SK-N-SH treated with all-trans-retinoic acid at 6 μM for 48 hours (cell line): ENCODE measurements at regions not wholly inside any gene's neighbourhood (a gene's known extent, or its start where the extent isn't known, plus 50 kb on each side); places are given as distances from the start of the nearest gene placed in this dataset.

Experiments used
- ATAC-seq: fragments of 200-7000 bp; cut with Tn5 transposase; 3 replicates; pipeline ENCODE4 v1.9.1; 2020; ENCODE audit warnings: mild to moderate bottlenecking, moderate library complexity
- ARNTL ChIP-seq: fragments of 450-650 bp; formaldehyde crosslinking; IDR thresholded peaks from 2 replicates; pipeline ENCODE4 v1.5.0; 2020; ENCODE audit warnings: low read depth, mild to moderate bottlenecking, moderate library complexity, borderline replicate concordance
- CREB5 ChIP-seq: fragments of 250-450 bp; sonication (Bioruptor Pico); IDR thresholded peaks from 2 replicates; pipeline ENCODE4 v1.5.1; 2020; ENCODE audit warnings: low read depth, mild to moderate bottlenecking, moderate library complexity
- CSDC2 ChIP-seq: fragments of 250-450 bp; sonication (Bioruptor Pico); IDR thresholded peaks from 2 replicates; pipeline ENCODE4 v1.5.0; 2020; ENCODE audit warnings: mild to moderate bottlenecking, moderate library complexity
- CSRNP3 ChIP-seq: fragments of 250-450 bp; sonication (Bioruptor Pico); IDR thresholded peaks from 2 replicates; pipeline ENCODE4 v1.5.1; 2021; ENCODE audit warnings: mild to moderate bottlenecking, moderate library complexity
- ESRRG ChIP-seq: fragments of 250-450 bp; sonication (Bioruptor Pico); IDR thresholded peaks from 2 replicates; pipeline ENCODE4 v1.6.1; 2021; ENCODE audit warnings: mild to moderate bottlenecking
- GLIS3 ChIP-seq: fragments of 250-450 bp; sonication (Bioruptor Pico); IDR thresholded peaks from 2 replicates; pipeline ENCODE4 v1.5.0; 2020; ENCODE audit warnings: mild to moderate bottlenecking, moderate library complexity
- ISL1 ChIP-seq: fragments of 250-450 bp; sonication (Bioruptor Pico); IDR thresholded peaks from 2 replicates; pipeline ENCODE4 v2.1.2; 2022; ENCODE audit warnings: mild to moderate bottlenecking, moderate library complexity
- OSR1 ChIP-seq: fragments of 250-450 bp; sonication (Bioruptor Pico); IDR thresholded peaks from 2 replicates; pipeline ENCODE4 v1.8.0; 2022; ENCODE audit warnings: moderate library complexity, mild to moderate bottlenecking, inconsistent platforms
- PATZ1 ChIP-seq: fragments of 250-450 bp; sonication (Bioruptor Pico); IDR thresholded peaks from 2 replicates; pipeline ENCODE4 v1.8.0; 2020; ENCODE audit warnings: mild to moderate bottlenecking, moderate library complexity, borderline replicate concordance
- POU6F1 ChIP-seq: fragments of 250-450 bp; sonication (Bioruptor Pico); IDR thresholded peaks from 2 replicates; pipeline ENCODE4 v1.8.0; 2021; ENCODE audit warnings: low read depth, mild to moderate bottlenecking, moderate library complexity, borderline replicate concordance
- PPARA ChIP-seq: fragments of 250-450 bp; sonication (Bioruptor Pico); IDR thresholded peaks from 2 replicates; pipeline ENCODE4 v1.5.0; 2020; ENCODE audit warnings: mild to moderate bottlenecking, borderline replicate concordance
- RARB ChIP-seq: fragments of 250-450 bp; sonication (Bioruptor Pico); IDR thresholded peaks from 2 replicates; pipeline ENCODE4 v1.8.0; 2021; ENCODE audit warnings: mild to moderate bottlenecking, moderate library complexity
- SNAI2 ChIP-seq: fragments of 250-450 bp; sonication (Bioruptor Pico); IDR thresholded peaks from 2 replicates; pipeline ENCODE4 v1.5.0; 2020; ENCODE audit warnings: mild to moderate bottlenecking, moderate library complexity
- TCF4 ChIP-seq: fragments of 250-450 bp; sonication (Bioruptor Pico); IDR thresholded peaks from 2 replicates; pipeline ENCODE4 v1.8.0; 2021; ENCODE audit warnings: mild to moderate bottlenecking, moderate library complexity, borderline replicate concordance
- TOX ChIP-seq: fragments of 250-450 bp; sonication (Bioruptor Pico); IDR thresholded peaks from 2 replicates; pipeline ENCODE4 v1.8.0; 2021; ENCODE audit warnings: mild to moderate bottlenecking, moderate library complexity, borderline replicate concordance
- TSHZ2 ChIP-seq: fragments of 250-450 bp; sonication (Bioruptor Pico); IDR thresholded peaks from 2 replicates; pipeline ENCODE4 v1.5.0; 2020; ENCODE audit warnings: mild to moderate bottlenecking, moderate library complexity
- ZC3H10 ChIP-seq: fragments of 250-450 bp; sonication (Bioruptor Pico); IDR thresholded peaks from 2 replicates; pipeline ENCODE4 v1.5.1; 2021; ENCODE audit warnings: mild to moderate bottlenecking, moderate library complexity
- ZFP3 ChIP-seq: fragments of 250-450 bp; sonication (Bioruptor Pico); IDR thresholded peaks from 2 replicates; pipeline ENCODE4 v1.5.0; 2020; ENCODE audit warnings: mild to moderate bottlenecking, moderate library complexity
- ZFP30 ChIP-seq: fragments of 450-650 bp; formaldehyde crosslinking; IDR thresholded peaks from 2 replicates; pipeline ENCODE4 v1.5.0; 2022; ENCODE audit warnings: mild to moderate bottlenecking, moderate library complexity
- ZNF565 ChIP-seq: fragments of 450-650 bp; formaldehyde crosslinking; conservative IDR thresholded peaks from 2 replicates; pipeline ENCODE4 v1.5.0; 2020; ENCODE audit warnings: low read depth, mild to moderate bottlenecking, moderate library complexity
- ZNF70 ChIP-seq: fragments of 450-650 bp; formaldehyde crosslinking; IDR thresholded peaks from 2 replicates; pipeline ENCODE4 v1.5.0; 2020; ENCODE audit warnings: mild to moderate bottlenecking, moderate library complexity
- ZNF8 ChIP-seq: fragments of 450-650 bp; formaldehyde crosslinking; IDR thresholded peaks from 2 replicates; pipeline ENCODE4 v1.5.0; 2020; ENCODE audit warnings: mild to moderate bottlenecking, moderate library complexity

- TF ChIP-seq CSDC2 (CRISPR knock-in tag) (no peak), ZFP30 (no peak), TSHZ2 (CRISPR knock-in tag) (peak; percentile 86), ZC3H10 (no peak), GLIS3 (0 out of 2 replicates have a peak, but pooled peaks have one; percentile 34), TCF4 (CRISPR knock-in tag) (peak; percentile 49), ZNF565 (0 out of 2 replicates have a peak, but pooled peaks have one; percentile 3), ISL1 (CRISPR knock-in tag) (peak; percentile 88)
- peak; percentile 53; the same call in 2 of the 3 replicates for ATAC-seq
Measured at GRCh38 chr2:204012072-204012653, 75.6 kb downstream of the ICOS start.

GRCh38 chr2:204015118-204015843 lies 78.7 kb downstream of the ICOS start:
- TF ChIP-seq OSR1 (CRISPR knock-in tag) (no peak), ARNTL (no peak), CSRNP3 (CRISPR knock-in tag) (no peak), GLIS3 (no peak), ESRRG (CRISPR knock-in tag) (no peak), POU6F1 (no peak), ZNF70 (CRISPR knock-in tag) (no peak)
- TF ChIP-seq, all 23 proteins: peak for 0
- no peak for ATAC-seq

GRCh38 chr2:204018717-204019116 lies 82.2 kb downstream of the ICOS start:
- TF ChIP-seq ZC3H10: no peak
- no peak for TF ChIP-seq ARNTL
- TF ChIP-seq ISL1 (CRISPR knock-in tag): no peak
- TF ChIP-seq ZNF8 (CRISPR knock-in tag): no peak
- no peak for TF ChIP-seq SNAI2 (CRISPR knock-in tag)
- no peak for TF ChIP-seq PATZ1 (CRISPR knock-in tag)
- TF ChIP-seq RARB: no peak
- ATAC-seq: no peak

- ATAC-seq: no peak
- TF ChIP-seq ZFP30 (no peak), CREB5 (CRISPR knock-in tag) (no peak), PPARA (CRISPR knock-in tag) (no peak), RARB (no peak), GLIS3 (no peak), ZFP3 (no peak), TCF4 (CRISPR knock-in tag) (no peak), TOX (CRISPR knock-in tag) (no peak), POU6F1 (no peak), ZC3H10 (no peak), OSR1 (CRISPR knock-in tag) (no peak)
Measured at GRCh38 chr2:204019572-204020501, 83.3 kb downstream of the ICOS start.
